Heart left ventricle (tissue), 16 donors: ENCODE measurements at regions not wholly inside any gene's neighbourhood (a gene's known extent, or its start where the extent isn't known, plus 50 kb on each side); places are given as distances from the start of the nearest gene placed in this dataset.

Experiments used
- ATAC-seq, 4 donors: fragments of 200-7000 bp; cut with Tn5 transposase; one replicate each; pipeline ENCODE4 v1.9.1; 2020 to 2022; ENCODE audit warnings: moderate library complexity in 4 of 4, mild to moderate bottlenecking in 3 of 4, moderate number of reproducible peaks in 1 of 4
- DNase-seq, 5 donors: peaks; one replicate each; pipeline ENCODE4 v3.0.0-alpha.2; 2020
- H3K27ac ChIP-seq, 12 donors: fragments of 200-600 bp; sonication (generic) in 4 of 12; one replicate each; pipeline versions ENCODE4 v1.5.0 to v1.8.0; 2016 to 2022; ENCODE audit warnings: mild to moderate bottlenecking in 2 of 12
- H3K27me3 ChIP-seq, 9 donors: fragments of 200-600 bp; sonication (generic) in 2 of 9; one replicate each; pipeline versions ENCODE4 v1.5.1 to v1.8.0; 2016 to 2022; ENCODE audit warnings: mild to moderate bottlenecking in 3 of 9
- H3K36me3 ChIP-seq, 9 donors: fragments of 200-600 bp; sonication (generic) in 2 of 9; one replicate each; pipeline versions ENCODE4 v1.5.0 to v1.8.0; 2018 to 2022; ENCODE audit warnings: mild to moderate bottlenecking in 2 of 9
- H3K4me1 ChIP-seq, 12 donors: fragments of 200-600 bp; sonication (generic) in 4 of 12; one replicate each; pipeline versions ENCODE4 v1.5.0 to v1.8.0; 2016 to 2022; ENCODE audit warnings: mild to moderate bottlenecking in 3 of 12
- H3K4me3 ChIP-seq, 12 donors: fragments of 200-600 bp; sonication (generic) in 4 of 12; one replicate each; pipeline versions ENCODE4 v1.5.0 to v1.8.0; 2017 to 2022; ENCODE audit warnings: mild to moderate bottlenecking in 9 of 12, moderate library complexity in 4 of 12
- H3K9me3 ChIP-seq, 12 donors: fragments of 200-600 bp; sonication (generic) in 4 of 12; one replicate each; pipeline versions ENCODE4 v1.5.0 to v1.8.0; 2016 to 2022; ENCODE audit warnings: mild to moderate bottlenecking in 1 of 12
- CTCF ChIP-seq, 12 donors: fragments of 200-600 bp; sonication (generic) in 4 of 12; IDR thresholded peaks; one replicate each; pipeline versions ENCODE4 v1.5.0 to v1.8.0; 2018 to 2022; ENCODE audit warnings: antibody characterized with exemption in 12 of 12, mild to moderate bottlenecking in 5 of 12
- POLR2A ChIP-seq, 2 donors: fragments of 450-650 bp; IDR thresholded peaks; one replicate each; pipeline ENCODE4 v1.6.1; 2017; ENCODE audit warnings: antibody characterized with exemption in 2 of 2, mild to moderate bottlenecking in 2 of 2, moderate library complexity in 2 of 2
- WGBS, 4 donors: extraction: QIAGEN DNeasy Blood & Tissue Kit in 2 of 4; methylation state at CpG; one replicate each; pipeline versions ENCODE4 v1.1.5 to v1.1.7; 2013 to 2018; 5-methylcytosine and 5-hydroxymethylcytosine counted together
- intact Hi-C, 10 donors: fragments of 100-400 bp; cut with DNase I; formaldehyde crosslinking; loops; one replicate each; pipeline versions ENCODE4 v1.11.1 to v1.14.2; 2022
- donor health status: ischemic (EF 13 %, LVEDD 7.1; RV severe dilation, severe dysfunction).
- donor health status: healthy with polysubstance abuse.
- donor health status: DM: no; HTN: yes; CAD: no.
- donor health status: DM: no; HTN: no; CAD: no.
- donor health status: ischemic (EF 25% LVEDD 6.9; RV normal size, moderate dysfunction).
- donor health status: ischemic (EF 25% LVEDD 5.7; RV mildly dilated, moderate dysfunction).
- donor health status: healthy.
- donor health status: DM: yes; HTN: yes; CAD: no.
- donor health status: ischemic (EF 35%, LVEDD 5.7; RV mildly dilated, moderate dysfunction).
- donor health status: nonischemic (EF 11% LVEDD 7.7; RV severe dilation, severe dysfunction).
- donor health status: DM: yes; HTN: yes; CAD: no.
- donor health status: PGD.
- donor health status: ischemic (EF 29% LVEDD 5.4; RV normal size, mild dysfunction).
- donor health status: nonischemic (EF 23%, LVEDD 6.1; RV moderate dilation, normal function).

DNA sequence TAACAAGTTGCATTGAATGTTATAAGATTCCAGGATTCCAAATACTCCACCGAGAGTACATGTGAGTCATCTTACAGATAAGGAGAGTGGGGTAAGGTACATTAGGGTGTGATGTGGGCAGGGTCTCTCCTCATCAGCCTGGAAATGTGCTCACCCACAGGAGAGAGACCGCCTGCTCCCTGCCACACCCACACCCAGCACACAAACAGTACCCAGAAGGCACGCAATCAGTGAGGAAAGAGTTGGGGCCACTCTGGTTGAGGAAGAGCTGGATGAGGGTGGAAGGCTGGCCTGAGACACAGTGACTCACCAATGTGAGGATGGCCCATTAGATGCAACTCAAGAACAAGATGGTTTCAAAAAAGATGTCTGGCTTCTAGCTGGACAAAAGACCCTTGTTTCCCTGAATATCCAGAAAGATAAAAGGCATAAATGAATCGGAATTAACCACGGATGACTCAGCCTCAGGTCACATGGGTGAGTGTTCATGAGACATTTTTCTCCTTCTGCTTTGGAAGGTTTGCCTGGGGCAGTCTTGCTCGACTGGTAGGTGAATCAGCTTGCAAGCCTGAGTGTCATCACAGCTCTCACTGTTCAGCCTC, 51.1 kb upstream of the LHFPL2 start:
- H3K4me1 ChIP-seq: peaks cover 0 to 4% (median 0%) of the 10 kb centered on the region in 12 donors
- peaks cover 0 to 27% (median 0%) of the 10 kb centered on the region in 12 donors for H3K9me3 ChIP-seq
- ATAC-seq: peak in 2 of 4 donors; percentile 62 to 75
- H3K36me3 ChIP-seq: no peaks in the 10 kb centered on the region
- intact Hi-C loops: no loop called here
- H3K27me3 ChIP-seq: no peaks in the 10 kb centered on the region
- peak overlapping the region in 1 of 12 donors; percentile 11 for H3K27ac ChIP-seq
- no peak overlapping the region for H3K4me3 ChIP-seq
- TF ChIP-seq POLR2A (IDR thresholded peaks at IDR 0.05) (no peak), CTCF (IDR thresholded peaks at IDR 0.05) (no peak)
- WGBS, 4 donors: 82 to 90% (median 85%) methylated on average over 6 of the region's 6 CpGs
- DNase-seq: peak in 1 of 5 donors; percentile 41

DNA sequence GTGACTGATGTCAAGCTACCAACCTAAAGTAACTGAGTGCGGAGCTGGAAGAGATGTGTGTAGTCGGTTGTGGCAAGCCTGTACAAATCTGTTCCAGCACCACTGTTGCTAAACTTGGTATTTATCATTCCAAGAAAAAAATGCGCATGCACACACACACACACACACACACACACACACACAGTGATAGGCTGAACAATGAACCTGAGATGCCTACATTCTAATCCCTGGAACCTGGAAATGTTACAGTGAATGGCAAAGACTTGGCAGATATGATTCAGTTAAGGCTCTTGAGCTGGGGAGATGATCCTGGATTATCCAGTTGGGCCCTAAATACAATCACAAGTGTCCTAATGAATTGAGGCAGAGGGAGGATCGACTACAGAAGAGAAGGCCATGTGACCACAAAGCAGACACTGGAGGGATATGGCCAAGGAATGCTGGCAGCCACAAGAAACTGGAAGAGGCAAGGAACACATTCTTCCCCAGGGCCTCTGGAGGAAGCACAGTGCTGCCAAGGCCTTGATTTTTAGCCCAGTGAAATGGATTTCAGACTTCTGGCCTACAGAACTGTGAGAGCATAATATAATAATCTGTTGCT, 49.7 kb upstream of the LHFPL2 start:
- intact Hi-C loops: no loop called here
- no peak overlapping the region for H3K27ac ChIP-seq
- peaks cover 0 to 37% (median 0%) of the 10 kb centered on the region in 12 donors for H3K9me3 ChIP-seq
- DNase-seq (peak in 4 of 5 donors; percentile 37 to 58 (median 49)), ATAC-seq (peak; percentile 82 to 93 (median 88))
- 59 to 78% (median 74%) methylated on average over 4 of the region's 4 CpGs for WGBS, 4 donors
- peaks cover 0 to 4% (median 0%) of the 10 kb centered on the region in 12 donors for H3K4me1 ChIP-seq
- no peak overlapping the region for H3K4me3 ChIP-seq
- H3K27me3 ChIP-seq: no peaks in the 10 kb centered on the region
- TF ChIP-seq CTCF (IDR thresholded peaks at IDR 0.05) (no peak), POLR2A (IDR thresholded peaks at IDR 0.05) (no peak)
- H3K36me3 ChIP-seq: no peaks in the 10 kb centered on the region
